Transverse colon (tissue), 4 donors: ENCODE measurements at regions not wholly inside any gene's neighbourhood (a gene's known extent, or its start where the extent isn't known, plus 50 kb on each side); places are given as distances from the start of the nearest gene placed in this dataset.

Source experiments
- DNase-seq: peaks from one replicate; pipeline ENCODE4 v3.0.0-alpha.2; 2019
- H3K27ac ChIP-seq, 4 donors: fragments of 200-600 bp; sonication (generic); 2 replicates each; pipeline ENCODE4 v1.5.1; 2016 to 2018; ENCODE audit warnings: inconsistent platforms in 4 of 4
- H3K27me3 ChIP-seq: fragments of 200-600 bp; sonication (generic); 2 replicates; pipeline ENCODE4 v1.5.1; 2017; ENCODE audit warnings: inconsistent platforms
- H3K36me3 ChIP-seq, 4 donors: fragments of 200-600 bp; sonication (generic); 2 replicates each; pipeline ENCODE4 v1.5.1; 2017 to 2019; ENCODE audit warnings: inconsistent platforms in 4 of 4
- H3K4me1 ChIP-seq, 4 donors: fragments of 200-600 bp; sonication (generic); 2 replicates each; pipeline ENCODE4 v1.5.1; 2017 to 2020; ENCODE audit warnings: inconsistent platforms in 4 of 4
- H3K4me3 ChIP-seq, 4 donors: fragments of 200-600 bp; sonication (generic); 1 replicate in 1 of 4; 2 replicates in 3 of 4; pipeline versions ENCODE4 v1.5.1 to v1.6.1; 2017 to 2019; ENCODE audit warnings: inconsistent platforms in 4 of 4
- H3K9me3 ChIP-seq, 2 donors: fragments of 200-600 bp; sonication (generic); 2 replicates each; pipeline ENCODE4 v1.5.1; 2017 to 2019; ENCODE audit warnings: inconsistent platforms in 2 of 2
- CTCF ChIP-seq, 5 experiments: fragments of 200-600 bp in 3 of 5; fragments of 450-650 bp in 2 of 5; sonication (generic) in 3 of 5; IDR thresholded peaks; 1 replicate in 2 of 5; 2 replicates in 3 of 5; pipeline ENCODE4 v1.5.1; 2016 to 2017; ENCODE audit warnings: antibody characterized with exemption in 5 of 5, inconsistent platforms in 3 of 5, mild to moderate bottlenecking in 2 of 5, moderate library complexity in 1 of 5
- EP300 ChIP-seq: sonication (generic); formaldehyde crosslinking; IDR thresholded peaks from one replicate; pipeline ENCODE4 v1.6.1; 2017; ENCODE audit warnings: antibody characterized with exemption, low read depth
- POLR2A ChIP-seq: fragments of 450-650 bp; IDR thresholded peaks from one replicate; pipeline ENCODE4 v1.6.1; 2016; ENCODE audit warnings: antibody characterized with exemption, mild to moderate bottlenecking, moderate library complexity
- POLR2AphosphoS5 ChIP-seq, 3 donors: sonication (generic); formaldehyde crosslinking; IDR thresholded peaks; one replicate each; pipeline ENCODE4 v1.6.1; 2016; ENCODE audit warnings: antibody characterized with exemption in 3 of 3
- WGBS, 2 donors: methylation state at CpG; one replicate each; pipeline ENCODE4 v1.1.5; 2018; ENCODE audit warnings: low coverage in 1 of 2; 5-methylcytosine and 5-hydroxymethylcytosine counted together
- in situ Hi-C, 4 donors: fragments of 200-750 bp; cut with MboI; loops; one replicate each; pipeline versions ENCODE4 v1.15.0 to v1.15.1; 2017; ENCODE audit warnings: low sequenced_read_pairs in 3 of 4, low pct_ligation_motif_present in 1 of 4, low pct_unique_long_range_greater_than_20kb in 1 of 4
- intact Hi-C: fragments of 100-400 bp; cut with DNase I; formaldehyde crosslinking; loops from one replicate; pipeline ENCODE4 v1.15.1; 2023; ENCODE audit warnings: low total_unique reads

- H3K4me3 ChIP-seq: no peak overlapping the region
- H3K4me1 ChIP-seq: no peaks in the 10 kb centered on the region
- no peak for TF ChIP-seq EP300
- TF ChIP-seq CTCF (IDR thresholded peaks at IDR 0.05): no peak
- no peak for TF ChIP-seq POLR2AphosphoS5 (IDR thresholded peaks at IDR 0.05)
- TF ChIP-seq POLR2A: no peak
- no peaks in the 10 kb centered on the region for H3K27me3 ChIP-seq
- DNase-seq: no peak
- in situ Hi-C loops (no loop called here), intact Hi-C loops (no loop called here)
- WGBS, 2 donors: 63% methylated on average over 4 of the region's 4 CpGs; no CpG with 5 or more reads in 1 of the 2 donors
- H3K27ac ChIP-seq: no peak overlapping the region
- H3K36me3 ChIP-seq: no peaks in the 10 kb centered on the region
- no peaks in the 10 kb centered on the region for H3K9me3 ChIP-seq
These were observed 727.5 kb downstream of the KCNJ2 start for GRCh38 chr17:70896843-70897242.

GRCh38 chr17:70897446-70897845 is 728.1 kb downstream of the KCNJ2 start:
- Histone ChIP-seq H3K27me3 (no peaks in the 10 kb centered on the region), H3K27ac (no peak overlapping the region), H3K4me3 (no peak overlapping the region), H3K36me3 (no peaks in the 10 kb centered on the region), H3K4me1 (no peaks in the 10 kb centered on the region), H3K9me3 (no peaks in the 10 kb centered on the region)
- intact Hi-C loops (no loop called here), in situ Hi-C loops (no loop called here)
- DNase-seq: no peak
- no peak for TF ChIP-seq POLR2AphosphoS5 (IDR thresholded peaks at IDR 0.05)
- TF ChIP-seq EP300: no peak
- no peak for TF ChIP-seq CTCF (IDR thresholded peaks at IDR 0.05)
- no peak for TF ChIP-seq POLR2A

- intact Hi-C loops (no loop called here), in situ Hi-C loops (no loop called here)
- no peaks in the 10 kb centered on the region for H3K36me3 ChIP-seq
- no peak for DNase-seq
- no peak for TF ChIP-seq POLR2A
- no peak for TF ChIP-seq EP300
- TF ChIP-seq POLR2AphosphoS5 (IDR thresholded peaks at IDR 0.05): no peak
- no peak for TF ChIP-seq CTCF (IDR thresholded peaks at IDR 0.05)
- no peak overlapping the region for H3K4me3 ChIP-seq
- no peak overlapping the region for H3K27ac ChIP-seq
- no peaks in the 10 kb centered on the region for H3K27me3 ChIP-seq
- peaks cover 0 to 2% of the 10 kb centered on the region in 2 donors for H3K9me3 ChIP-seq
- H3K4me1 ChIP-seq: no peaks in the 10 kb centered on the region
- 81 to 88% methylated on average over 2 of the region's 2 CpGs for WGBS, 2 donors
These were observed 732.5 kb downstream of the KCNJ2 start for GRCh38 chr17:70901870-70902269.

GRCh38 chr17:70905796-70906195 is 736.5 kb downstream of the KCNJ2 start:
- Histone ChIP-seq H3K36me3 (no peaks in the 10 kb centered on the region), H3K27ac (no peak overlapping the region), H3K9me3 (peaks cover 0 to 2% of the 10 kb centered on the region in 2 donors), H3K4me1 (no peaks in the 10 kb centered on the region), H3K27me3 (no peaks in the 10 kb centered on the region), H3K4me3 (no peak overlapping the region)
- WGBS, 2 donors: 46 to 47% methylated on average over 3 of the region's 3 CpGs
- intact Hi-C loops: no loop called here
- in situ Hi-C loops: no loop called here
- no peak for DNase-seq
- no peak for TF ChIP-seq POLR2AphosphoS5 (IDR thresholded peaks at IDR 0.05)
- no peak for TF ChIP-seq EP300
- TF ChIP-seq POLR2A: no peak
- no peak for TF ChIP-seq CTCF (IDR thresholded peaks at IDR 0.05)
